GM19239 (cell line): ENCODE measurements at regions not wholly inside any gene's neighbourhood (a gene's known extent, or its start where the extent isn't known, plus 50 kb on each side); places are given as distances from the start of the nearest gene placed in this dataset.
A peak's percentile ranks its signal among the peaks of the same experiment; 100 is the strongest.

Experiments
- DNase-seq: peaks from one replicate; pipeline ENCODE4 v3.0.0; 2011; ENCODE audit warnings: low spot score; ENCODE audit not compliant: insufficient read length
- FAIRE-seq: peaks from 2 replicates; lab custom pipeline; 2011; peaks lifted over from hg19 to GRCh38; lab: Jason Lieb, UNC

- FAIRE-seq (no peak), DNase-seq (no peak)
Measured at GRCh38 chr2:54388076-54388475, 68.1 kb upstream of the SPTBN1 start.

DNA sequence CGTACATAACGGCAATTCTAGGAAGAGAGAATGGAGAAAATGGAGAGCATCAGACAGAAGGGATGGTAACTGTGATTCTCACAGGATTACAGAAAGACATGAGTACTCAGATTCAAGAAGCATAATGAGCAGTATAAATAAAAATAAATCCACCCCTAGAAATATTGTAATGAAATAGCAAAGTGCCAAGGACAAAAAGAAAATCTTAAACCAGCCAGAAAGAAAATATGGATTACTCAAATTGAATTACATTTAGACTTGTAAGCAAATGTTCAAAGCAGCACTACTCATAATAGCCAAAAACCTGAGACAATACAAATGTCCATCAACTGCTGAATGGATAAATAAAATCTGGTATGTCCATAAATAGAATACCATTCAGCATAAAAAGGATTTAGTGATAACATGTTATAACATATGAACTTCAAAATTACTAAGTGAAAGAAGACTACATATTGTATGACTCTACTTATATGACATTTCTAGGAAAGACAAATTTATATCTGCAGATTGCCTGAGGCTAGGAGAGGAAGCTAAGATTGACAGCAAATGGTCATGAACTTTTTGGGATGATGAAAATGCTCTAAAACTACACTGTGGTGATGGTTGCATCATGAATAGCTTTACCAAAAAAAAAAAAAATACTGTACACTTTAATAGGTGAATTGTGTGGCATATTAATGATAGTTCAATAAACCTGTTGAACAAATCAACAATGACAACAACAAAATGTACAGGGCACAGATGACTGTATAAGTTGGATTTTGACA lies 63.4 kb upstream of the SPTBN1 start:
- FAIRE-seq (no peak), DNase-seq (no peak)

DNA sequence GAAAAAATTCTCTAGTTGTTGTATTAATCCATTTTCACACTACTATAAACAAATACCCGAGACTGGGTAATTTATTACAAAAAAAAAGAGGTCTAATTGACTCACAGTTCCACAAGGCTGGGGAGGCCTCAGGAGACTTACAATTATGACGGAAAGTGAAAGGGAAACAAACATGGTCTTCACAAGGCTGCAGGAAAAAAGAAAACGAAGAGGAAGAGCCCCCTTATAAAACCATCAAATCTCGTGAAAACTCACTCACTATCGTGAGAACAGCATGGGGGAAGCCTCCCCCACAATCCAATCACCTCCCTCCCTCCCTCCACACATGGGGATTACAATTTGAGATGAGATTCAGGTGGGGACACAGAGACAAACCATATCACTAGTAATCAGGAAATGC lies 61.7 kb upstream of the SPTBN1 start:
- FAIRE-seq, result peak; percentile 72
- no peak for DNase-seq

GRCh38 chr2:54396107-54396506 lies 60.0 kb upstream of the SPTBN1 start:
- DNase-seq, result no peak
- FAIRE-seq, result no peak

- FAIRE-seq (no peak), DNase-seq (no peak)
Measured at GRCh38 chr2:54396798-54397197, 59.3 kb upstream of the SPTBN1 start.

DNA sequence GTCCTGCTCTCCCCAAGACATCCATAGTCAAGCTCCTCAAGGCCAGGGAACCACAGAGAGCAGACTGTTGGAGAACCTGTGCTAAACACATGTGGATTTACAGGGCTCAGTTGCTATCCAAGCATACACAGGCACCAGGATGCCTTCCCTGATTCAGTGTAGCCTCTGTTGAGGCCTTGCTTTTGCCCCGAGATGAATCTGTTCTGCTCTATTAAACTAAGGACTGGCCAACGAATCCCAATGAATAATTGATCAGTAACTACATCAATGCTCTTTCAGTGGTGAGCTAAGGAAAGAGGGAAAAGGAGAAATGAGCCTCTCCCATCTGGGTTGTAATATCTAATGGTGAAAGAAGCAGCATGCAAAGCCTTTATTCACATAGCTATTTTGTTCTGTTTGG lies 58.7 kb upstream of the SPTBN1 start:
- DNase-seq (no peak), FAIRE-seq (no peak)

DNA sequence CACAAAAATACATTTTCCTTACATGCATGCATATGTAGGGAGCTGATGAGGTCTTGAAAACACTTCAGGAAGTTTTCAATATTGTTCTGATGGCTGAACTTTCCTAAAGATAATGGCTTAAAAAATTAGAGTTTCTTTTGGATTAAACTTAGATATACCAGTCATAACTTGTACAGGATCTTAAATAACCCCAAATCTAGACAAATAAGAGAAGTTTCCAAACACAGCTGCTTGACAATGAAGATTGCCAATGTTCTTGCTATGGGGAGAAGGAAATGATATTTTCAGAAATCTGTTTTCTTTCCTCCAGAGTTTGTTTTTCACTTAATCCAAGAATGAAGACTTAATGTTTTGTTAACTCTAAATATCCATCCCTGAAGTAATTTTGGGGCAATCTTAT lies 54.6 kb upstream of the SPTBN1 start:
- FAIRE-seq (no peak), DNase-seq (no peak)

GRCh38 chr2:54402350-54402749 lies 53.8 kb upstream of the SPTBN1 start:
- no peak for DNase-seq

DNA sequence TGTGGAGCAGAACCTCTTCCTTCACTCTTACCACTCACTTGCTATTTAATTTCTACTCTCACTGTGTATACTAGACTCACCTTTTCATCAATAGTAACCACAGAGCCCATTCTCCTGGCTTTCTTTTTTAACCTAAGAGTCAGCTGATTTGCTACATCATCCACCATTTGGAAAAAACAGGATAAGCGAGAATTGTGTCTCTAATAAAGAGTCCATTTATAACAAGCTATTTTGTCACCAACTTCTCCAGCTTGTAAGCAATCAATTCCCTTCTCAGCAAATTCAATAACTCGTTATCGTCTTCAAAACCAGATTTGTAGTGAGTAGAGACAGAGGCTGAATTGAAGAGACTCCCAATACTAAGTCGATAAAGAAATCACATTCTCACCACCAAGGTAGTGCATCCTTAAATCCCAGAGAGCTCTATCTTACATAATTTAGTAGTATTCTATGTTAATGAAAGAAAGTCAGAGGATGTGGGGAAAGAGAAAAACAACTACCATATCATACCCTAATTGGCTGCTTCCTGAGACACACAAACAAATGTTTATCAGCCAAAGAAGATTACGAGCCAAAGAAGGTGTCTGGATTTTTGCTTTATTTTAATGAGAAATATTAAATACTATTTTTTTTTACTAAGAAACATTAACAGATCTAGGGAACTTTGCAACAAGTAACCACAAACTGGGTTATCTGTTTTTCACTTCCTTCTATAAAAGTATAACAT lies 52.5 kb upstream of the SPTBN1 start:
- FAIRE-seq (no peak), DNase-seq (no peak)

More at GRCh38 chr2:54402350-54402749, 53.8 kb upstream of the SPTBN1 start:
- no peak for FAIRE-seq

- FAIRE-seq, result no peak
- DNase-seq, result no peak
Measured at GRCh38 chr2:54404270-54404669, 51.9 kb upstream of the SPTBN1 start.

- FAIRE-seq (no peak), DNase-seq (no peak)
Measured at GRCh38 chr2:54406031-54406430, 50.1 kb upstream of the SPTBN1 start.
